ENCODE measurements at regions not wholly inside any gene's neighbourhood (a gene's known extent, or its start where the extent isn't known, plus 50 kb on each side); places are given as distances from the start of the nearest gene placed in this dataset.

DNA sequence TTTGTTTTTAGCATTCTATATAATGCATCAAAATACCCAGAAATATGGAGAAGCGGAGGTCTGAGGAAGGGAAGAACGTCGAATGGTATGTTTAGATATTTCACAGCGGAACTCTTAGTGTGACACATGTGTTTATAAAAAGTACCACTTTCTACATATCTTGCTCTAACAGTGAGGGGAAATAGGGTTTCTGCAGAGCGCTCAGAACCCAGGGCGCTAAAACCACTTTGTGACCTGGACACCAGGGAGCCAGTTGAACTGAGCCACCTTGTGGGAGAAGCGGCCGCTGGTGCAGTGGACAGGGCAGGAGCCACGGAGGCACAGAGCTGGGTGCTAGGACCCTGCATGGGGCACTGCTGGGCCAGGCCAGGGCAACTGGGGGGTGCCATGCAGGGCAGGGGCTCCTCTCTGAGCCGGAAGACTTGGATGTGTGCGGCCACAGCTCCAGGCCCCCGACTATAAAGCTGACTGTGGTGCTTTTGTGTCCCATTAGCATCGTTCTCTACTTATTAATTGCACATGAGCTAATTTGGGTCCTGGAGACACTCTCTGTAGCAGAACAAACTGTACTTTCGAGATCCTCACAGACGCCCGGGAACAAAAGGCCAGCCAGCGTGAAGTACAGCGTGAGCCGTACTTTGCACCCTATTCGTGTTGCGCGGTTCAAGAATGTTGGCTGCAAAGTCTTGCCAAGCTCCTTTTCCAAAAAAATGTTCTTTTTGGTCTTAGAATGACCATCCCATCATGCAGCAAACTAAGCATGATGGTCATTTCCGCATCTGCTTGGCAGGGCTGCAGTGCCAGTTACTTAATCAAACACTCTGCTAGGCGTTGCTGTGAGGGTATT is 151.9 kb upstream of the ALKAL2 start:
- no peak for TF ChIP-seq EZH2phosphoT487 (IDR thresholded peaks at IDR 0.05; ENCODE audit: low read depth)
- TF ChIP-seq, protein P1, sequence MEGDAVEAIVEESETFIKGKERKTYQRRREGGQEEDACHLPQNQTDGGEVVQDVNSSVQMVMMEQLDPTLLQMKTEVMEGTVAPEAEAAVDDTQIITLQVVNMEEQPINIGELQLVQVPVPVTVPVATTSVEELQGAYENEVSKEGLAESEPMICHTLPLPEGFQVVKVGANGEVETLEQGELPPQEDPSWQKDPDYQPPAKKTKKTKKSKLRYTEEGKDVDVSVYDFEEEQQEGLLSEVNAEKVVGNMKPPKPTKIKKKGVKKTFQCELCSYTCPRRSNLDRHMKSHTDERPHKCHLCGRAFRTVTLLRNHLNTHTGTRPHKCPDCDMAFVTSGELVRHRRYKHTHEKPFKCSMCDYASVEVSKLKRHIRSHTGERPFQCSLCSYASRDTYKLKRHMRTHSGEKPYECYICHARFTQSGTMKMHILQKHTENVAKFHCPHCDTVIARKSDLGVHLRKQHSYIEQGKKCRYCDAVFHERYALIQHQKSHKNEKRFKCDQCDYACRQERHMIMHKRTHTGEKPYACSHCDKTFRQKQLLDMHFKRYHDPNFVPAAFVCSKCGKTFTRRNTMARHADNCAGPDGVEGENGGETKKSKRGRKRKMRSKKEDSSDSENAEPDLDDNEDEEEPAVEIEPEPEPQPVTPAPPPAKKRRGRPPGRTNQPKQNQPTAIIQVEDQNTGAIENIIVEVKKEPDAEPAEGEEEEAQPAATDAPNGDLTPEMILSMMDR (IDR thresholded peaks at IDR 0.05; ENCODE audit: low read depth, low read length): no peak

All from OCI-LY3 (cell line).